Nephron (organoid): ENCODE measurements at regions not wholly inside any gene's neighbourhood (a gene's known extent, or its start where the extent isn't known, plus 50 kb on each side); places are given as distances from the start of the nearest gene placed in this dataset.

Experiments used
- H3K27ac Mint-ChIP-seq, 3 experiments: 2 replicates each; pipeline ENCODE4 v1.8.0; 2020; ENCODE audit warnings: mixed read lengths in 3 of 3, mild to moderate bottlenecking in 2 of 3, moderate library complexity in 1 of 3
- H3K27me3 Mint-ChIP-seq: 2 replicates; pipeline ENCODE4 v1.8.0; 2021; ENCODE audit warnings: low read depth, mild to moderate bottlenecking, moderate library complexity, mixed read lengths
- H3K36me3 Mint-ChIP-seq: 2 replicates; pipeline ENCODE4 v1.8.0; 2020; ENCODE audit warnings: low read depth, mixed read lengths
- H3K4me1 Mint-ChIP-seq: 2 replicates; pipeline ENCODE4 v1.8.0; 2020; ENCODE audit warnings: mixed read lengths
- H3K4me3 Mint-ChIP-seq, 3 experiments: 2 replicates each; pipeline ENCODE4 v1.8.0; 2020; ENCODE audit warnings: mild to moderate bottlenecking in 3 of 3, mixed read lengths in 3 of 3, moderate library complexity in 2 of 3
- H3K9me3 Mint-ChIP-seq: 2 replicates; pipeline ENCODE4 v1.8.0; 2020; ENCODE audit warnings: mixed read lengths
- CTCF ChIP-seq, 3 experiments: fragments of 200-600 bp; sonication (generic); IDR thresholded peaks; one replicate each; pipeline ENCODE4 v1.5.0; 2021; ENCODE audit warnings: antibody characterized with exemption in 3 of 3; ENCODE audit not compliant: unreplicated experiment in 3 of 3

GRCh38 chr13:85461621-85462020, 337.6 kb downstream of the SLITRK6 start:
- Mint-ChIP-seq H3K4me1 (no peaks in the 10 kb centered on the region), H3K36me3 (peaks cover 18% of the 10 kb centered on the region), H3K4me3 (no peak overlapping the region)

GRCh38 chr13:85445534-85445933, 353.7 kb downstream of the SLITRK6 start:
- no peaks in the 10 kb centered on the region for H3K9me3 Mint-ChIP-seq
- H3K27me3 Mint-ChIP-seq: no peaks in the 10 kb centered on the region
- no peak overlapping the region for H3K27ac Mint-ChIP-seq
- H3K4me1 Mint-ChIP-seq: no peaks in the 10 kb centered on the region
- H3K4me3 Mint-ChIP-seq: no peak overlapping the region
- no peaks in the 10 kb centered on the region for H3K36me3 Mint-ChIP-seq
- TF ChIP-seq CTCF (IDR thresholded peaks at IDR 0.05; ENCODE audit: unreplicated experiment in 3 of 3): no peak

More at GRCh38 chr13:85461621-85462020, 337.6 kb downstream of the SLITRK6 start:
- Mint-ChIP-seq H3K27me3 (no peaks in the 10 kb centered on the region), H3K9me3 (peaks cover 16% of the 10 kb centered on the region), H3K27ac (no peak overlapping the region)
- no peak for TF ChIP-seq CTCF (IDR thresholded peaks at IDR 0.05; ENCODE audit: unreplicated experiment in 3 of 3)

- H3K36me3 Mint-ChIP-seq: no peaks in the 10 kb centered on the region
- no peaks in the 10 kb centered on the region for H3K9me3 Mint-ChIP-seq
- no peaks in the 10 kb centered on the region for H3K27me3 Mint-ChIP-seq
- no peaks in the 10 kb centered on the region for H3K4me1 Mint-ChIP-seq
- no peak overlapping the region for H3K27ac Mint-ChIP-seq
- no peak overlapping the region for H3K4me3 Mint-ChIP-seq
- TF ChIP-seq CTCF (IDR thresholded peaks at IDR 0.05; ENCODE audit: unreplicated experiment in 3 of 3): no peak
These were observed 357.2 kb downstream of the SLITRK6 start for GRCh38 chr13:85441975-85442374.

- no peaks in the 10 kb centered on the region for H3K4me1 Mint-ChIP-seq
- H3K27ac Mint-ChIP-seq: no peak overlapping the region
- H3K36me3 Mint-ChIP-seq: no peaks in the 10 kb centered on the region
- H3K9me3 Mint-ChIP-seq: no peaks in the 10 kb centered on the region
- TF ChIP-seq CTCF (IDR thresholded peaks at IDR 0.05; ENCODE audit: unreplicated experiment in 3 of 3): no peak
- no peak overlapping the region for H3K4me3 Mint-ChIP-seq
- H3K27me3 Mint-ChIP-seq: no peaks in the 10 kb centered on the region
These were observed 357.9 kb downstream of the SLITRK6 start for GRCh38 chr13:85441364-85441763.

GRCh38 chr13:85436029-85436428, 363.2 kb downstream of the SLITRK6 start:
- no peaks in the 10 kb centered on the region for H3K9me3 Mint-ChIP-seq
- H3K27me3 Mint-ChIP-seq: no peaks in the 10 kb centered on the region
- no peak overlapping the region for H3K27ac Mint-ChIP-seq
- no peaks in the 10 kb centered on the region for H3K4me1 Mint-ChIP-seq
- H3K4me3 Mint-ChIP-seq: no peak overlapping the region
- TF ChIP-seq CTCF (IDR thresholded peaks at IDR 0.05; ENCODE audit: unreplicated experiment in 3 of 3): no peak
- no peaks in the 10 kb centered on the region for H3K36me3 Mint-ChIP-seq

DNA sequence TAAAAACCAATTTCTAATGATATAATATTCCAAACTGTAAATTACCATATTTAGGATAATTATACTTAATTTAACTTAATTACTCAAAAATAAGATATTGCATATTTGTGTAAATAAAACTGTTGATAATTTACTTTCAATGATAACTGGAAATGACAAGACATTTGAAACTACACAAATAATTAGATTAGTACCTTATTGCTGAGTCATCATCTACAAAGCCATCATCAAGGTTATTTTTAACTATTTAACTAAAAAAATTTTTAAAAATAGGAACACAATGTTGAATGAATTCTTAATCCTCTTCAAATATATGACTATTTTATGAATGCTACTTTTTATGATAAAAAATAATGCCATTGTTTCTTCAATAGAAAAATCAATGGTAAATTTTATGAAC, 364.3 kb downstream of the SLITRK6 start:
- H3K4me3 Mint-ChIP-seq: no peak overlapping the region
- no peaks in the 10 kb centered on the region for H3K4me1 Mint-ChIP-seq
- no peaks in the 10 kb centered on the region for H3K9me3 Mint-ChIP-seq
- H3K27ac Mint-ChIP-seq: no peak overlapping the region
- no peaks in the 10 kb centered on the region for H3K36me3 Mint-ChIP-seq
- H3K27me3 Mint-ChIP-seq: no peaks in the 10 kb centered on the region
- TF ChIP-seq CTCF (IDR thresholded peaks at IDR 0.05; ENCODE audit: unreplicated experiment in 3 of 3): no peak
